ENCODE measurements at regions not wholly inside any gene's neighbourhood (a gene's known extent, or its start where the extent isn't known, plus 50 kb on each side); places are given as distances from the start of the nearest gene placed in this dataset.

DNA sequence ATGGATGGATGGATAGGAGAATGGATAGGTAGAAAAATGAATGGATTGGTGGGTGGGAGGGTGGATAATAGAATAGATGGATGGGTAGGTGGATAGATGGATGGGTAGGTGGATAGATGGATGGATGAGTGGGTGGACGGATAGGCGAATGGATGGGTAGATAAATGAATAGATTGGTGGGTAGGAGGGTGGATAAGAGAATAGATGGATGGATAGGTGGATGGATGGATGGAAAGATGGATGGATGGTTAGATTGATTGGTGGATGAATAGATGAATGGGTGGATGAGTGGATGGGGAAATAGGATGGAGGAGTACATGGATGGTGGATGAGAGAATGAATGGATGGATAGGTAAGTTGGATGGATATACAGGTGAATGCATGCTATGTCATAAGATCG is 110.5 kb downstream of the CEBPB start:
- no peak for DNase-seq (ENCODE audit: low read depth)

DNA sequence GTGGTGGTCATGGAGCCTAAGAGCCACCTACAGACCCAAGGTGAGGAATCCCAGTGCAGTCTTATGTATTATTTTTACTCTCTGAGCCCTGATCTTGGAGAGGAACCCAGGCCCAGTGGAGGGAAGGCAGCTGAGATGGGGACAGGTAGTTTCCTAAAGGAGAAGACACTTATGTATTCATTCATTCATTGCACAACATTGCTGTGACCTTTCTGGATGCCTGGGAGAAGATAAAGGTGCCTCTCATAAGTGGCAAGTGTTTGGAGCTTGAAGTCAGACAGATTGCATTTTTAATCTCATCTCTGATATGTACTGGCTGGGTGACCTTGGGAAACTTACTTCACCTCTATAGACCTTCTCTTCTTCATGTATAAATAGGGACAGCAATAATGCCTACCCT is 111.1 kb downstream of the CEBPB start:
- no peak for DNase-seq (ENCODE audit: low read depth)

DNA sequence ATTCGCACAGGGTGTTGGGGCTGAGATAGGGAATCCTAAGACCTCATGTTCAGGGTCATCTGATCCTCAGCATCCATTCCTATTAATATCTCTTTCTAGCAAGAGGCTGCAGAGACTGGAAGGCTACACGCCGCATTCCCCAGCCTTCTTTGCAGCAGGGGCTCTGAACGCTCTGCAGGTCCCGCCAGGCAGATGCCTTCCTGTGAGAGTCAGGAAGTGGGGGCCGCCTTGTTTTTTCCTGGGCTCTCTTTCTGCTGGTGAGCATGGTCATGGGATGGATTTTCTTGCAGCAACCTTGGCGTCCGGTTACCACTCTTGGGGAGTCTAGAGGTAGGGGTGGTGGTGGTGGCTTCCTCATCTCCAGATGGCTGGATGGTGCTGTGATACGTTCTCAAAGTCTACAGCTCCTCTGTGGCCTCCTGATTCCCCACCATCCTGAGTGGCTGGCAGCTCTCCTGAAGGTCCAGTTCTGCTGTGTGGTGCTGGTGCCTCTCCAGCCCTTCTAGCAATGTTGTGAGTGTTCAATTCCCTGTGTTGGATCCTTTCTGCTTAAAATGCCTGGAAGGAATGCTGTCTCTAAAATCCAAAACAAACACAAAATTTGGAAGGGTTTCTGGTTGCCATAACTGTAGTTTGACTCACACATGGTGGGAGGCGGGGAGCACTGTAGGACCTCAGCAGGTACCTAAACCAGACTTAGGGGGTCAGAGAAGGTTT is 111.9 kb downstream of the CEBPB start:
- no peak for DNase-seq (ENCODE audit: low read depth)

DNA sequence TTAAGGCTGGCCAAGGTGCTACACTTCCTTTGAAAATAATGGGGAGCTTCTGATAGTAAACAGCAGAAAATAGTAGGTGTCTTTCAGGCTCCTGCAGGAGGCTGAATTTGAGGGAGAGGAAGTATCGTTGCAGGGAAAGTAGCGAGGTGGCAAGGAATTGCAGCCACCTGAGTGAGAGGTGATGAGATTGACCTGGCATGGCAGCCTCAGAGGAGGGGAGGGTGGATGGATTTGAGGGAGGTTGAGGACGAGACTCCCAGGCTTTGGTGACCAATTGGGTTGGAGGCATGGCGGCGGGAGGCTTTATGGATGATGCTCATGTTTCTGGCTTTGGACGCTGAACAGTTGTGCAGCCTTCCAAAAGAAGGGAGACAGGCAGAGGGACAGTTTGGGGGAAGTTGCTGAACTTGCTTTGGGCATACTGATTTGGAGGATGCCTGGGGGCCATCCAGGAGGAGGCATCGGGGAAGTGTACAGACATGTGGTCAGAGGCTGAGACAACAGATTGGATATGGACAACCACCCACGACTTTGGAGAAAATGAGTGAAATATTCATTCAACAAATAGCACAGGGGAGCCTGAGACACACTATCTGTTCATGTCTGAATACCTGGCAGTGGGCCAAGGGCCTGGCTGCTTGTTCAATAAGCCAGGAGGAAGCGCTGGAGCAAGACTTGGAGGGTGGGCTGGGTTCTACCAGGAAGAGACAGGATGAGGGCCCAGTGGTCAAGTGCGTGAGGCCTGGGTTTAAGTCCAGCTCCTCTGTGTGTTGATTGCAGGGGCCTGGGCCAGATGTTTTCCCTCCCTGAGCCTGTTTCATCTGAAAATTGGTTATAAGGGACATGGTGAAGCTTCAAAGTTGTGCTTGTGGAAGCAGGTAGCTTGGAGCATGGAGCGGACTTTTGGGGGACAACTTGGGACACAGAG is 113.2 kb downstream of the CEBPB start:
- DNase-seq (ENCODE audit: low read depth), result no peak

DNA sequence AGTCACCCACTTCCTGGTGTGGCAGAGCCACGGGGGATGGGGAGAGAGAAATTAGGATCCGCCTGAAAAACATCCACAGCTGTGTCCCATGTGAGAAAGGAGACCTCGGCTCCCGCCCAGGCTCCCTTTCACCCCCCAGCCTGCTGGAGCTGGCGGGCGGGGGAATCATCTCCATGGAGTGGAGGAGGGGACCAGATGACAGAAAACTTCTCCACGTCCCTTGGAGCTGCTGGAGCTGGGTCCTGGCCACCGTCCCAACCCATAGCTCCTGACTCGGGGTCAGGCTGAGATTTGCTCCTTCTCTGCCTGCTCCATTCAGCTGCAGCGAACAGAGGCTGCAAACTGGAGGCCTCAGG is 113.8 kb downstream of the CEBPB start:
- DNase-seq (ENCODE audit: low read depth), result no peak

DNA sequence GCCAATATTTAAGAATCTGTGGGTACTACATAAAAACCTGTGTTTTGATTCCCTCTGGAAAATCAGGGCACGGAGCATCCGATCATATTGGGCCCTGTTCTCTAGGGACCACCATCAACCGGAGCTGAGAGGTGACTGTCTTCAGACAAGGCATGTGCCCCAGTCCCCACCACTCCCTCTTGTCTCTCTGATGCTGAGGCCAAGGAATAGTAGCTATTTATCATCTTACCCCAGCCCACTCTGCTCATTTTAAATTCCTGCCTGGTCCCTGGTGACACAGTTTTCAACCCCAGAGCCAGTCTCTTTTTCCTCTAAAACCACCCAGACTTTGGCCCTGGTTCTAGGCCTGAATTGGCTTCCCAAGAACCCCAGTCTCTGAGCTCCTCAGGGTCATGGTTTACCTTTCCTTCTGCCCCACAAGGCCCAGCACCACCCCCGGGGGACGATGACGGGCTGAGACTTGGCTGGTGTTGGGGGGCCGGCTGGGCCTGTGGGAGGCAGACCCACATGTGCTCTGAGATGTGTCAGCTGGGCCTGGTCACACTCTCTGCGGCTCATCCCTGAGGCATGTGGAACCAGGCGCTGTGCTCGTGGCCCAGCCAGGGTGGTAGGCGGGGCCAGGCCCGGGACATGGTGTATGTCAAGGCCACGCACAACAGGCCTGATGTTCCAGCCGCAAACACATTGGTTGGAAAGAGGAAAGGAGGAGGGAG is 114.4 kb downstream of the CEBPB start:
- no peak for DNase-seq (ENCODE audit: low read depth)

DNA sequence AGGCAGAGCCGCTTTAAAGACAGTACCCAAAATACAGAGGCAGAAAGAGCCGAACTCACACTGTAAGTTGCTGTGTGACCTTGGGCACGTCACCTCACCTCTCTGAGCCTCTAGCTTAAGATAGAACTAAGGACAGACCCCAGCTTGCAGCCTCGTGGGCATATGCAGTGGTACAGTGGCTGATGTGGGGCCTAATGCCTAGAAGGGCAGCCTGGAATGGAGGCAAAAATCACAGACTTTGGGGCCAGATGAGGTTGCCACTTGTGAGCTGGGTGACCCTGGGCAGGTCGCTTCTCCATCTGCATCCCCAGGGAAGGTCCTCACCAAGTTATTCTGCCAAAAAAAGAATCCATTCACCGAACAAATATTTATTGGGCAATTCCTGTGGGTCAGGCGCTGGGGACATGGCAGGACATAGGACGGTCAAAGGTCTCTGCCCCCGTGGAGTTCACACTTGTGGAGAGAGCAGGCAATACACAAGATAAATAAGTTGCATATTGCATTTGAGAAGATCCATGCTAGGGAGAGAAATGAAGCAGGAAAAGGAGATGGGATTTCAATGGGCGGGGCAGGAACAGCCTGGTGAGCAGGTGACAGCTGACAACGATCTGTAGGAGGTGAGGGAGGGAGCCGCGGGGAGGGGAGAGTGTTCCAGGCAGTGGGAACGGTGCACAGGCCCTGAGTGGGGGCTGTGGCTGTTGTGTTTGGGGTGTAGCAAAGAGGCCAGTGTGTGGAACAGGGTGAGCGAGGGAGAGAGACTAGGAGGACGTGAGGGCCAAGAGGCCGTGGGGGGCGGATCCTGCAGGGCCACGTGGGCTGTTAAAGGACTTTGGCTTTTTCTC is 115.2 kb downstream of the CEBPB start:
- DNase-seq (ENCODE audit: low read depth), result no peak

DNA sequence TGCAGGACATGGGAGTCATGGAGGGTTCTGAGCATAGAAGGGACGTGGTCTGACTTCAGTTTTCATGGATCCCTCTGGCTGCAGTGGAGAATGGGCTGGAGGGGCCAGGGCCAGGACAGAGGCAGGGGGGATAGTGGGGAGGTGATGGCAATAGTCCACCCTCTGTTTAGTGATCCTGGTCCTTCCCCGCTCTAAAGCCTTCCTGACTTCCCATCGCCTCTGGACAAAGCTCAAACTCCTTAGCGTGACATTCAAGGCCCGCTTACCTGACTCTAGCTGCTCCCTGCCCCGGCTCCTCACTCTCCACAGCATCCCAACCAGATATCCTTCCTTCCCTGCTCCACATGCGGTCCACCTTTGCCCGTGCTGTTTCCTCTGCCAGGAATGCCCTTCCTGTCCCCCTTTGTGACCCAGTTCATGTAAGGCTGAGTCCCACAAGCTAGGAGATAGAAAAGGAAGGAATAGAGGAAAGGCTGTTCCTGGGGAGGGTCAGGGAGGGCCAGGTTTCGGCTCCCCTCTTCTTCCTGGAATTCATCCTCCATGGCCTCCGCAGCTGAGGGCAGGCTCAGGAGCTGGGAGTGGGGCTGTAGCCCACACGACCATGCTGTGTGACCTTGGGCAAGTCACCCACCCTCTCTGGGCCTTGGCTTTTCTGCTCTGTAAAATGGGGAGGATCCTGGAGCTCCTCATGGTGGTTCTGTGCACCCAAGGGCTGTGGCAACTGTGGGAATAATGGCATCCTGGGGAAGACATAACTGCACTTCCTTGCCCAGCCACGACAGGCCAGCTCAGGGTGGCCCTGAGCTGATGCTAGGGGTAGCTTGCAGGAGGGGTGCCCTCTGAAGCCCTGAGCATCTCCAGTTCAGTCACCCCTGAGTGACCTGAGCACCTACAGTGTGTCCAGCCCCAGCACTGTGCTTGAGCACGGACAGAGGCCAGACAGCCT is 116.1 kb downstream of the CEBPB start:
- DNase-seq (ENCODE audit: low read depth), result no peak

DNA sequence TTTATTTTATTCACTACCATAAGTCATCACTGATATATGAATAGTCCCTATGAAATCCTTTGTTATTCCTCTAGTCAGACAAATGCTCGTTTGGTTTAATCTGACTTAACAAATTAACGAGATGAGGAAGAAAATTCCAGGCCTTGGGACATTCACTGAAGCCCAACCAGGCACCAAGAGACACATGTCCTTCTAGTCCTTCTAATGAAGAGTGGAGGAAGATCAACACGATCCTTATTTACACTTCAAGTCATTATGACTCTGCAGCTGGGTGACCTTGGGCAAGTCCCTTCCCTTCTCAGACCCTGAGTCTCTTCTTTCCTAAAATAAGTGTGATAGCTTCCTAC is 117.5 kb downstream of the CEBPB start:
- DNase-seq (ENCODE audit: low read depth), result no peak

DNA sequence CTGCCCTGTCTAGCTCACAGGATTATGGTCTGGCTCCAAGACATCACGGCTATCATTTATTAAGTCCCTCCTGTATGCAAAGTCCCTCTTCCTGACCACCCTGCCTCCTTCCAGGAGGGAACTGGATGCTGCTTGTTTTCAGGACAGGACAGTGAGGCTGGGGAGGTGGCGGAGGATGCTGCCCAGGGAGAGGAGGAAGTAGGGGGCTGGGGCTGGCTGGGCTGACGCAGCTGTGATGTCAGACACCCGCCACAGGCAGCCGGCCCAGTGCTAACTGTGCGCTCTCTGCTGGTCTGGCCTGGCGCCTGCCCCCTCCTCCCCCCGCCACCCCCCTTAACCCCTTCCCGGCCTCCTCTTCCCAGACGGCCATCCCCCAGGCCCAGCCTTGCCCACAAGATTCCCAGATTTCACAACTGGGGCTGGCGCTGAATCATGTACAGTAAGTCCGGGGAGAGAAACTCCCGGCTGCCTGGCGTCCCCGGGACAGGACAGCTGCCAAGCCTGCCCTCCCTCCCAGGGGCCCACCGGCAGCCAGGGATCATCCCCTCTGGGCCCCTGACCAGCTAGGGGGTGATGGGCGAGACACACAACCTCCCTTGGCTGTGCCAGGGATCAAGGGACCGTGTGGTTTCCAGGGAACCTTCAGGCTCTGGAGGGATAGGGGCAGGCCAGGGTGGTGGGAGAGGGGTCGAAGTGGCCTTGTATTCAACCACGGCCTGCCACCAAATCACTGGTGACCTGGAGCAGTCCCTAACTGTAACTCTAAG is 118.1 kb downstream of the CEBPB start:
- DNase-seq (ENCODE audit: low read depth), result no peak

DNA sequence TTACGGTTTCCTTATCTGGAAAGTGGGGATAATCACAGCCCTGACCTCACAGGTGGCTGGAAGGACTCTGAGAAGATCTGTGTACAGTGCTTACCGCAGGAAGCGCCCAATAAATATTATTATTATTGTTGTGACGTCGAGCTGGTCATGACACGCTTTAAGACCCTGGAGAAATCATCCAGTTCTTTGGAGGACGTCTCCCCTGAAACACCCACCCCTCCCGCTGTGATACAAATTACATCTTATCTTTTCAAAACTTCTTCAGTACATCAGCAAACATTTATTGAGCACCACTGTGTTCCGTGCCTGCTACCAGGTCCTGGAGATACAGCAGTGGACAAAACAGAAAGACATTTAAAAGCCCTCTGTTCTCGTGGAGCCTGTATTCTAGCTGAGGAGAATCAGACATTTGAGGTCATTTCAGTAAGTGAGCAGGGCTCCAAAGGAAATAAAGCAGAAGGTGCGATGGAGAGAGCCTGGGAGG is 118.7 kb downstream of the CEBPB start:
- DNase-seq (ENCODE audit: low read depth), result no peak

DNA sequence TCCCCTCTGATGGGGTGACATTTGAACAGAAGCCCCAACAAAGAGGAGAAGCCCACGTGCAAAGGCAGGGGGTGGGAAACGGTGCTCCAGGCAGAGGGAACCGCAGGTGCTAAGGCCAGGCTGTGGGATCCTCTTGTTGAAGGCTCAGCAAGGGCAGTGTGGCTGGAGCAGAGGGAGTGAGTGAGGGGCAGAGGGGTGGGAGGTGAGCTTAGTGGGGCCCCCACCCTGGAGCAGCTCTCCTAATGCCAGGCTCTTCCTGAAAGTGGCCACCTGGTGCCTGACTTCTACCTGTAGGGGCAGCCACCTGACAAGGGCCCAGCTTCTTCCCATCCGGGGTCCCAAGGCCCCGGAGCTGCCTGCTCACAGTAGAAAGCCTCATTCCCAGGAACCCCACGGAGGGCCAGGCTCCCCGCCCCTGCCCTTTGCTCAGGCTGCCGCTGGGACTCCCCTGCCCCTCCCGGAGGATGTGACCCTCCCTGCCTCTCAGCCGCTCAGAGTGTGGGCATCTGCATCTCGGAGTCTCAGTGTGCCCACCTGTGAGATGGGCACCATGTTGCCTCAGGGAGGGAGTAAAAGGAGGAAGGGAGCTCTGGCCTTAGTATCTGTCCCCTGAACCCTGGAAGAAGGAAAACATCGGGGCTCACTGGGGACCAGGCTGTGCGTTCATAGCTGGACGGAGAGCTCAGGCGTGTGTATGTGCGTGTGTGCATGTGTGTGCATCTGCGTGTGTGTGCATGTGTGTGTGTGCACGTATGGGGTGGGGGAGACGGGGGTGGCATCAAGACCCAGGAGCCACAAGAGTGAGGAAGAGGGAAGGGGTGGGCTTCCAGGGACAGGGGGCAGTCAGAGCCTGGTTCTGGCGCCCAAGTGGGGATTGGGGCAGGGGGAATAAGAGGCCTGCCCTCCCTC is 119.4 kb downstream of the CEBPB start:
- no peak for DNase-seq (ENCODE audit: low read depth)

DNA sequence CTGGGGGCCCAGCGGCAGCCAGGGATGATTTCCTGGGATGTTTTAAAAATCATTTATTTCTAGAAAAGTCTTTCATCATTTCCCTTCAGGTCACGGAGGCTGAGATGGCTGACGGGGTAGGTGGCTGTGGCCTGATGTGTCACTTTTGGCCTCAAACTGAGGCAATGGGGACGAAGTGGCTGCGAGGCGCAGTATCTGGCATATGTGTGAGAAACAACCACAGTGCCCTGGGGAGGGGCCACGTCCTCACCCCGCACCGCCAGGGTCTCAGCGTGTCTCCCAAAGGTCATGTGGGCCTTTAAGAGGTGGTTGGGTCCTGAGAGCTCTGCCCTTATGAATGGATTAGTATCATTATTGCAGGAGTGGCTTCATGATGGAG is 120.0 kb downstream of the CEBPB start:
- no peak for DNase-seq (ENCODE audit: low read depth)

DNA sequence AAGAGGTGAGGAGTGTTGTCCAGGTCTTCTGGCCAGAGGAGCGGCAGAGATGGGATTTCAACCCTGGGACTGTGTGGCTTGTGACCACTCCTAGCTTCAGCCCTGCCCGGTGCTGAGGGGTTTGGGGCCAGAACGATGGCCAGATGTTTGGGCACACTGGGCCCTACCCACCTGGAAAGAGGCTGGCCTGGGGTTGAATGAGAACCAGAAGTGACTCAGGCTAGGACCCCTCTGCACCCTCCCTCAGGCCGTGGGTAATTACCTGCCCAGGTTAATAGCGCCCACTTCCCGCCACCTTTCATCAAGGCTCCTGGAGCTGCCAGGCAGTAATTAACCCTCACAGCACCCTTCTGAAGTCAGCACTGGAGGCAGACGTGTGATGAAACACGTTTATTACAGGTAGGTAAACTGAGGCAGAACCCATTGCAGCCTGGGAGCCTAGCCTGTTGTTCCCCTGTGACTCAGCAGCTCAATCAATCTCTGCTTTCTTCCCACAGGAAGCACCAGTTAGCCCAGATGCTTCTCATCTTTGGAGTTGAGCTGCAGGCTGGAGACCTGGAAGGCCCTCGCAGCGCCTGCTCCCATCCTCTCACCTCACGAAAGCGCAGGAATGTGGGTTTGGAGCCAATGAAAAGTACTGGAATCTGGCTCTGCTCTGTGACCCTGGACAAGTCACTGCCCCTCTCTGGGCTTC is 120.8 kb downstream of the CEBPB start:
- no peak for DNase-seq (ENCODE audit: low read depth)

DNA sequence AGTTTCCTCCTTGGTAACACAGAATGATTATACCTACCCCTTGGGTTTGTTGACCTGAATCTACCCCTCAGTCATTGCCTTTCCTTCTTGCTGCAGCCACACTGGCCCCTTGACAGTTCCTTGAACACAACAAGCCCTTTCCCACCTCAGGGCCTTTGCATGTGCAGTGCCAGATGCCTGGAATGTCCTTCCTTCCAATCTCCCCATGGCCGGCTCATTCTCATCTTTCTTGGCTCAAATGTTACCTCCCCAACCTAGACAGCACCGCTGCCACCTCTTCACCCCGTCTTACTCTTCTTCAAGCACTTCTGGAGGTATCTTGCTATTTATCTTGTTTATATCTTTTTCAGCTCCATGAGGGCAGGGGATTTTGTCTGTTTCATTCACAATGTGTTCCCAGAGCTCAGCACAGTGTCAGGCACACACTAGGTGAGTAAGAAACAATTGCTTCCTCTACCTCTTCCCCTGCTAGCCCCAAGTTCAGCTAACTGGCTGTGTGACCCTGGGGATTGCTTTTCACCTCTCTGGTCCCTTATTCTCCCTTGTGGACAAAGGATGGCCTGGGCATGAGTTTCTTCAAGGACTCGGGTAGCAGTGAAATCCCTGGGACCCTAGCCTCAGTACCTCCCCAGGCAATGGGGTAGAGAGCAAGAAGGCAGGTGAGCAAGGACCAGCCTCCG is 121.5 kb downstream of the CEBPB start:
- no peak for DNase-seq (ENCODE audit: low read depth)

DNA sequence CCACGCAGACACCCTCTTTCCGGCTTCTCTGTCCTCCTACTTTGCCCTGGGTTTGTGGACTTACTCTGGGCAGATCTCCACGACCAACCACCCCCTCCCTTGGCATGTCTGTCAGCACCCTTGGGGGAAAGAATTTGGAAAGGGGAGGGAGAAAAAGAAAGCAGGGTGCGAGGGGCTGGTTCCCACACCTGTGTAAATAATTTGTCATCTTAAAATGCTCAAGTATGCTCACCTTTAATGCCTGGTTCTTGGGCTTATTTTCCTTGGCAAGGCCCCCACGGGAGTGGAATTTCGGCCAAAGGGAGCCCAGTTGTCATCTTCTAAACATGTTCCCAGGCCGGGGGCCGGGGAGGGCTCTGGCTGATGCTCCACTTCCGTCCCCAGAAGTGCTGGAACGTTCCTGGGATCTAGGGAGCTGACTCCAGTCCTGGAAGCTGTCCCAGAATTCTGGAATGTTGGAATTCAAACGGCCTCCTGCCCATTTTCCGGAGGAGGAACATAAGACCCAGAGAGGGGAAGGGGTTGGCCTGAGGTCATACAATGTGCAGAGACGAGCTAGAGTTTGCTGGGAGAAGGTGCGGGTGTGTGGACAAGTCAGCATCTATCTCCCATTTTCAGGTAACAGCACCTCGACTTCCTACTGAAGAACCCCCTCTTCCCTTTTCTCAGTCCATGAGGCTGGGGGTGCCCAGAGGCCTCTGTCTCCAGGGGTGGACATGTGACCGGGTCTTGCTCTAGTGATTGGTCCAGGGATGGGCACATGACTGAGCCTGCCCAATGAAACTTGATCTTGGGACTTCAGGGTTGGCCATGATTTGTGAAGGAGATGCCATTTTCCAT is 122.3 kb downstream of the CEBPB start:
- DNase-seq (ENCODE audit: low read depth), result no peak

DNA sequence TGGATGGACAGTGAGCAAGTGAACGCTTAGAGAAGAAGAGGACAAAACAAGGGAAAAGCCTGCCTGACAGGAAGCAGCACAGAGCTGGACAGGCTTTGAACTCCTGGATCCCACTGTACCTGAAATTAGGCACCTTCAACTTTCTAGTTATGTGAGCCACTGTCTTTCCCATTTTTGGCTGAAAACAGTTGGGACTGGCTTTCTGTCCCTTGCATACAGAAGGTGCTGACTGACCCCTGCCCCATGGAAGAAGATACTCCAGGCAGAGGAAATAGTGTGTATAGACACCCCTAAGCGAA is 122.8 kb downstream of the CEBPB start:
- DNase-seq (ENCODE audit: low read depth), result no peak

Measured in stimulated activated CD8-positive, alpha-beta memory T cell treated with anti-CD3 and anti-CD28 coated beads, Interleukin-12 subunit alpha, Interleukin-12 subunit beta, amount 100 ng/mL, for 4 hours (primary cell).